ENCODE measurements at regions not wholly inside any gene's neighbourhood (a gene's known extent, or its start where the extent isn't known, plus 50 kb on each side); places are given as distances from the start of the nearest gene placed in this dataset.
"Not testable (repeated sequence)": the region's sequence is repeated elsewhere in the genome, so short reads cannot be mapped to it uniquely, and the experiment has no call there.

GRCh38 chr1:219726480-219727272, 113.8 kb upstream of the ZC3H11B start:
- no peak for DNase-seq (ENCODE audit: low read depth)

GRCh38 chr1:219724440-219724839, 111.5 kb upstream of the ZC3H11B start:
- DNase-seq (ENCODE audit: low read depth): no peak

GRCh38 chr1:219717536-219717935, 104.6 kb upstream of the ZC3H11B start:
- DNase-seq (ENCODE audit: low read depth): no peak

- no peak for DNase-seq (ENCODE audit: low read depth)
These were observed 103.8 kb upstream of the ZC3H11B start for GRCh38 chr1:219716611-219717114.

GRCh38 chr1:219713981-219714381, 101.1 kb upstream of the ZC3H11B start:
- DNase-seq (ENCODE audit: low read depth): no peak

- no peak for DNase-seq (ENCODE audit: low read depth)
These were observed 99.6 kb upstream of the ZC3H11B start for GRCh38 chr1:219712506-219712905.

- DNase-seq (ENCODE audit: low read depth): peak; percentile 1
These were observed 97.8 kb upstream of the ZC3H11B start for GRCh38 chr1:219710529-219711194.

- no peak for DNase-seq (ENCODE audit: low read depth)
These were observed 96.1 kb upstream of the ZC3H11B start for GRCh38 chr1:219708919-219709543.

- DNase-seq (ENCODE audit: low read depth): not testable (repeated sequence)
These were observed 95.0 kb upstream of the ZC3H11B start for GRCh38 chr1:219707885-219708284.

GRCh38 chr1:219704331-219704730, 91.4 kb upstream of the ZC3H11B start:
- DNase-seq (ENCODE audit: low read depth): not testable (repeated sequence)

GRCh38 chr1:219703368-219703639, 90.4 kb upstream of the ZC3H11B start:
- DNase-seq (ENCODE audit: low read depth): no peak

GRCh38 chr1:219701476-219701875, 88.6 kb upstream of the ZC3H11B start:
- DNase-seq (ENCODE audit: low read depth): no peak

GRCh38 chr1:219699870-219700269, 87.0 kb upstream of the ZC3H11B start:
- no peak for DNase-seq (ENCODE audit: low read depth)

GRCh38 chr1:219697682-219698081, 84.8 kb upstream of the ZC3H11B start:
- DNase-seq (ENCODE audit: low read depth): no peak

- no peak for DNase-seq (ENCODE audit: low read depth)
These were observed 80.1 kb upstream of the ZC3H11B start for GRCh38 chr1:219692981-219693380.

GRCh38 chr1:219689774-219690173, 76.9 kb upstream of the ZC3H11B start:
- DNase-seq (ENCODE audit: low read depth): no peak

- no peak for DNase-seq (ENCODE audit: low read depth)
These were observed 74.9 kb upstream of the ZC3H11B start for GRCh38 chr1:219687779-219688178.

- DNase-seq (ENCODE audit: low read depth): no peak
These were observed 73.3 kb upstream of the ZC3H11B start for GRCh38 chr1:219686171-219686570.

GRCh38 chr1:219682788-219683187, 69.9 kb upstream of the ZC3H11B start:
- no peak for DNase-seq (ENCODE audit: low read depth)

- no peak for DNase-seq (ENCODE audit: low read depth)
These were observed 69.0 kb upstream of the ZC3H11B start for GRCh38 chr1:219681876-219682275.

- no peak for DNase-seq (ENCODE audit: low read depth)
These were observed 63.3 kb upstream of the ZC3H11B start for GRCh38 chr1:219676012-219676765.

GRCh38 chr1:219670426-219671149, 57.7 kb upstream of the ZC3H11B start:
- no peak for DNase-seq (ENCODE audit: low read depth)

Data from GM04504 (cell line).